D721Med (cell line): ENCODE measurements at regions not wholly inside any gene's neighbourhood (a gene's known extent, or its start where the extent isn't known, plus 50 kb on each side); places are given as distances from the start of the nearest gene placed in this dataset.

ENCODE experiments used
- DNase-seq: peaks from one replicate; pipeline ENCODE4 v3.0.0; 2011; ENCODE audit warnings: low spot score; ENCODE audit not compliant: insufficient read length
- FAIRE-seq: peaks from 2 replicates; lab custom pipeline; 2011; peaks lifted over from hg19 to GRCh38; lab: Jason Lieb, UNC
- TF ChIP-seq, protein P1 (sequence below): IDR thresholded peaks from 2 replicates; pipeline ENCODE4 v1.5.1; 2012; ENCODE audit warnings: mild to moderate bottlenecking, control low read depth; ENCODE audit not compliant: insufficient read depth; ENCODE audit errors: missing control alignments

DNA sequence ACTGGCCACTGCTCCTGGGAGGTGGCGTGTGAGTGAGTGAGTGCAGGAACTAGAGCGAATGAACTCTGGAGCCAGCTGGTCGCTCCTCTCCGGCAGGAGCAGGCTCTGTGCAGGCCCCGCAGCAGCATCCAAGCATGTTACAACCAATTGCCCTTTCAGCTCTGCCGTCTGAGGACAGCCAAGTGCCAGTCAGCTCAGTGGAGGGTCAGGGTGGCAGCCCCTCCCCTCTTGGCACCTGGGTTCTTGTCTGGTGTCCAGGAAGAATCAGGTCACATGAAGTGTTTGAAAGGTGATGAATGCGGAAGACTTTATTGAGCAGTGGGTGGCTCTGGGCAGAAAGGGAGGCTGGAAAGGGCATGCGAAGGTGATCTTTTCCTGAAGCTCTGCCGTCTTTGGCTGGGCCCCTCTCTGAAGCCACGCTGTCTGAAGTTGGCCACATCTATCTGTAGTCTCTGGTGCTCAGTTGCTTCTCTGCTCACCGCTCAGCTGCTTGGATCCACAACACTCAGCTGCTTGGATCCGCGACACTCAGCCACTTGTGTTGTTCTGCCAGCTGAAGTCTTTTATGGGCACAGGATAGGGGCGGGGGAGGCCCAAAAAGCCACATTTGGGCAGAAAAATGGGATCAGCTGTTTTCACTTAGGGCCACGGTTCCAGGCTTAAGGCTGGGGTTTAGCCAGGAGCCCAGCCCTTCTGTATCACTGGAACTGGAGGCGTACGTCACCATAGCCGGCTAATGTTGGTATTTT is 139.8 kb downstream of the ADSS2 start:
- no peak for FAIRE-seq
- no peak for DNase-seq
- TF ChIP-seq, protein P1, sequence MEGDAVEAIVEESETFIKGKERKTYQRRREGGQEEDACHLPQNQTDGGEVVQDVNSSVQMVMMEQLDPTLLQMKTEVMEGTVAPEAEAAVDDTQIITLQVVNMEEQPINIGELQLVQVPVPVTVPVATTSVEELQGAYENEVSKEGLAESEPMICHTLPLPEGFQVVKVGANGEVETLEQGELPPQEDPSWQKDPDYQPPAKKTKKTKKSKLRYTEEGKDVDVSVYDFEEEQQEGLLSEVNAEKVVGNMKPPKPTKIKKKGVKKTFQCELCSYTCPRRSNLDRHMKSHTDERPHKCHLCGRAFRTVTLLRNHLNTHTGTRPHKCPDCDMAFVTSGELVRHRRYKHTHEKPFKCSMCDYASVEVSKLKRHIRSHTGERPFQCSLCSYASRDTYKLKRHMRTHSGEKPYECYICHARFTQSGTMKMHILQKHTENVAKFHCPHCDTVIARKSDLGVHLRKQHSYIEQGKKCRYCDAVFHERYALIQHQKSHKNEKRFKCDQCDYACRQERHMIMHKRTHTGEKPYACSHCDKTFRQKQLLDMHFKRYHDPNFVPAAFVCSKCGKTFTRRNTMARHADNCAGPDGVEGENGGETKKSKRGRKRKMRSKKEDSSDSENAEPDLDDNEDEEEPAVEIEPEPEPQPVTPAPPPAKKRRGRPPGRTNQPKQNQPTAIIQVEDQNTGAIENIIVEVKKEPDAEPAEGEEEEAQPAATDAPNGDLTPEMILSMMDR, result no peak

DNA sequence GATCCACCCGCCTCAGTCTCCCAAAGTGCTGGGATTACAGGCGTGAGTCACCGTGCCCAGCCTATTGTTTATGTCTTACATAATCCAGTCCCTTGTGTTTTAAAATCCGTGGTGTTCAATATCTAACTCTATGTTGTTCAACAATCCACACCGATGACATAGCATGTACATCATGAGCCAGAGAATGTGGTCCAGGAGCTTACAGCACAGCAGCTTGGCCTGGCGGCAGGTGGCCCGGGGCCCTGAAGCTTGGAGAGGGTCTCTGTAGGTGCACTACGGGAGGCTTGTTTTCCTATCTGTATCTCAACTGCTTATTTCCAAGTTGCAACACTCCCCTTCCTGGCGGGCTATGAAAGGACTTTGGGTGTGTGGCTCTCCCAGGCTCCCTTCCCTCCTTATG is 138.4 kb downstream of the ADSS2 start:
- no peak for FAIRE-seq
- no peak for DNase-seq
- TF ChIP-seq, protein P1, result no peak

DNA sequence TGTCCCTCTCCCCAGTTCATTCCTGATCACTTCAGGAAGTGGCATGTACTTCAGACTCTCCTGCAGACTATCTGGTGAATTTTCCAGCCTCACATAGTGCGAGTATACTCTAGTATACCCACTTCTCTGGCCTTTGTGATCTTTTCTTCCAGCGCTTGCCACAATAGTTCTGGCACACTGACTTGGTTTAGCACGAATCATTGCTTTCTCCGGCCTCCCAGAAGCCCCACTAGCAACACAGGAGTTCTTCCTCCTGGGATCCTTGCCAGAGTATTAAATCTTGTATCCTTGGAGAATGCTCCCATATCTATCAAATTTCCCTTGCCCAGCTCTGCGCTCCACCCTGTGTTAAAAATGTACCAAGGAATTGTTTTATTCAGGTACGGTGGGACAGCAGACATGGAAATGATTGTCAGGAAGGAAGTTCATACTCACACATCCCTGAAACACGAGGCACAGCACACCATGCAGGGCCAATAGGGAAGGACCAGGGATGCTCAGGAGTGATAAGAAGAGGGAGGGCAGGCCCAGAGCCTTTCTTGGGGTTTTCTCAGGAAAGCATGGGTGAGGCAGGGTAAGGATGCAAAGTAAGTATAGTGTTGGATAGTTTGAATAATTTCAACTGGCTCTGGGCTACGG is 136.7 kb downstream of the ADSS2 start:
- TF ChIP-seq, protein P1, result no peak
- no peak for DNase-seq
- FAIRE-seq, result no peak

DNA sequence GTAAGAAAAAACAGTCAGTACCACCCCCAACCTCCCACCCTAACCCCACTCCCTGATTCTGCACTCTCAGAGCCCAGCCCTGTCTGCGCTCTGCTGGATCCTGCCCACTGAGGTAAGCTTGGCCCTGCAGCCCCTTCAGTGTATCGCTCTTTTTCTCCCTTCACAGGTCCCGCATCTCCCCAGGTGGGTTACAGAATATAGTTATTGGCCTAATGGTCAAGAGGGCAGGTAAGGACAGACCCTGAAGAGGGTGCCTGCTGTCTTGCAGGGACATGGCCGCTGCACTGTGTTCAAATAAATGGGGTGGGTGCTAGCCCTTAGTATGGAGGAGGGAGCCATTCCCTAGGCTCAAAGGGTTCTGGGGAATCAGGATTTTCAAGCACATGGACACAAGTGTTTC is 135.7 kb downstream of the ADSS2 start:
- TF ChIP-seq, protein P1, result no peak
- DNase-seq (no peak), FAIRE-seq (no peak)

DNA sequence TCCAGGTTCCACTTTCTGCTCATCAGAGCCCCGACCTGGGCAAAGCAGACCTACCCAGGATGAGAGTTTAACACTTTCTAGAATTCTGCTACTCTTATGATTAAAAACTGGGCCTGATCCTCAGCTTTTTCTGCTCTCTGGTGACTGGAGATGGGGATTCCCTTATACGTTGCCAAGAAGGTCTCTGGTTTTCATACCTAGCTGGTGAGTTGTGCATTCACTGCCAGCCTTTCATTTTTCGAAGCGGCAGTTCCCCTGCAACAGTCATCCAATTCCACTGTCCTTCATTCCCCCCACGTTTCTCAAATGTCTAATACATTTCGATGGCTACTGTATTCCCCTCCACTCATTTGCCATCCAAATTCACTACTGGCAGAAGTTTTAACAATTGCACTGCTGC is 135.3 kb downstream of the ADSS2 start:
- TF ChIP-seq, protein P1, result no peak
- DNase-seq, result no peak
- FAIRE-seq, result no peak

DNA sequence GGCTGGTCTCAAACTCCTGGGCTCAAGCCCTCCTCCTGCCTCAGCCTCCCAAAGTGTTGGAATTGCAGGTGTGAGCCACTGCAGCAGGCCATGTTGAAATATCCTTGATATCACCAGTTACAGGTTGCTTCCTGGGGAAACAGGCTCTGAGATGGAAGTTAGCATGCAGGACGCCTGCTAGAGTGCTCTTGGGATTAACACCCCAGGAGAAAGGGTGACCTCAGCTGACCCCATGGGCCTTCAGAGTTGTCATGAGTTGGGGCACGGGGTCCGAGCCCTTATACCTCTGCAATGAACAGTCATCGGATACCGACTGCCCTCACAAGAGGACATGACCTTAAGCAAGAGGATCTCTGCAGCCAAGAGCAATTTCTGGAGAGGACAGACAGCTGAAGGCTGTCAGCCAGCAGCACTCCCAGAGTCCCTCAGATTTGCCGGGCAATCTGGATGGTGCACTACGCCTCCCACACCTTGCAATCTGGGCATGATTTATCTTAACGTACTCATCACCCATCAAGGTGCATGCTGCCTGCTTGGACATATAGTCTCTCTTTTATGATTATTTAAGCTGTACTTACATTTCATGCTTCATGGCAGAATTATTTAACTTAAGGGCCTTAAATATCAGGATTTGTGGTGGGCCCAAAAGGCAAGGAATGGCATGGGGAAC is 134.6 kb downstream of the ADSS2 start:
- FAIRE-seq (no peak), DNase-seq (no peak)
- TF ChIP-seq, protein P1, result no peak
